Thyroid gland (tissue), 4 donors: ENCODE measurements at regions not wholly inside any gene's neighbourhood (a gene's known extent, or its start where the extent isn't known, plus 50 kb on each side); places are given as distances from the start of the nearest gene placed in this dataset.

Source experiments
- DNase-seq, 2 donors: peaks; one replicate each; pipeline ENCODE4 v3.0.0-alpha.2; 2019
- H3K27ac ChIP-seq, 3 donors: fragments of 200-600 bp; sonication (generic); 1 replicate in 2 of 3; 2 replicates in 1 of 3; pipeline ENCODE4 v1.5.1; 2016 to 2019; ENCODE audit warnings: mild to moderate bottlenecking in 1 of 3, moderate library complexity in 1 of 3
- H3K27me3 ChIP-seq: fragments of 200-600 bp; sonication (generic); one replicate; pipeline ENCODE4 v1.5.1; 2019
- H3K36me3 ChIP-seq, 2 donors: fragments of 200-600 bp; sonication (generic); one replicate each; pipeline ENCODE4 v1.5.1; 2016 to 2019
- H3K4me1 ChIP-seq, 2 donors: fragments of 200-600 bp; sonication (generic); one replicate each; pipeline ENCODE4 v1.5.1; 2017 to 2019
- H3K4me3 ChIP-seq, 3 donors: fragments of 200-600 bp; sonication (generic); replicated peaks in 1 of 3; 1 replicate in 2 of 3; 2 replicates in 1 of 3; pipeline ENCODE4 v1.5.1; 2016; ENCODE audit warnings: mild to moderate bottlenecking in 1 of 3
- H3K9me3 ChIP-seq: fragments of 200-600 bp; sonication (generic); one replicate; pipeline ENCODE4 v1.5.1; 2017
- CTCF ChIP-seq, 6 experiments: fragments of 200-600 bp in 3 of 6; fragments of 450-650 bp in 3 of 6; sonication (generic) in 3 of 6; IDR thresholded peaks; one replicate each; pipeline ENCODE4 v1.5.1; 2016 to 2019; ENCODE audit warnings: antibody characterized with exemption in 6 of 6, mild to moderate bottlenecking in 2 of 6, inconsistent platforms in 1 of 6, moderate library complexity in 1 of 6
- POLR2A ChIP-seq, 2 donors: fragments of 450-650 bp; IDR thresholded peaks; one replicate each; pipeline ENCODE4 v1.6.1; 2017; ENCODE audit warnings: antibody characterized with exemption in 2 of 2, mild to moderate bottlenecking in 2 of 2, moderate library complexity in 1 of 2
- WGBS, 2 donors: methylation state at CpG; one replicate each; pipeline ENCODE4 v1.1.5; 2017; 5-methylcytosine and 5-hydroxymethylcytosine counted together
- intact Hi-C: fragments of 100-400 bp; cut with DNase I; formaldehyde crosslinking; loops from one replicate; pipeline ENCODE4 v1.15.1; 2023

GRCh38 chr9:88828018-88828417 lies 163.2 kb upstream of the S1PR3 start:
- DNase-seq: no peak
- no peaks in the 10 kb centered on the region for H3K27me3 ChIP-seq
- H3K4me3 ChIP-seq: no peak overlapping the region
- intact Hi-C loops: no loop called here
- no peaks in the 10 kb centered on the region for H3K36me3 ChIP-seq
- TF ChIP-seq POLR2A (IDR thresholded peaks at IDR 0.05): no peak
- TF ChIP-seq CTCF (IDR thresholded peaks at IDR 0.05): no peak
- peaks cover 0 to 4% of the 10 kb centered on the region in 2 donors for H3K4me1 ChIP-seq
- H3K27ac ChIP-seq: no peak overlapping the region
- WGBS, 2 donors: 64 to 87% methylated on average over 8 of the region's 8 CpGs
- H3K9me3 ChIP-seq: no peaks in the 10 kb centered on the region

GRCh38 chr9:88828492-88828974 lies 162.7 kb upstream of the S1PR3 start:
- H3K4me3 ChIP-seq: no peak overlapping the region
- H3K9me3 ChIP-seq: no peaks in the 10 kb centered on the region
- intact Hi-C loops: no loop called here
- H3K27ac ChIP-seq: no peak overlapping the region
- H3K36me3 ChIP-seq: no peaks in the 10 kb centered on the region
- no peak for DNase-seq
- H3K27me3 ChIP-seq: no peaks in the 10 kb centered on the region
- TF ChIP-seq POLR2A (IDR thresholded peaks at IDR 0.05) (no peak), CTCF (IDR thresholded peaks at IDR 0.05) (no peak)
- peaks cover 0 to 4% of the 10 kb centered on the region in 2 donors for H3K4me1 ChIP-seq
- 79 to 85% methylated on average over 4 of the region's 4 CpGs for WGBS, 2 donors

GRCh38 chr9:88829276-88829675 lies 162.0 kb upstream of the S1PR3 start:
- Histone ChIP-seq H3K4me1 (peaks cover 0 to 4% of the 10 kb centered on the region in 2 donors), H3K27me3 (no peaks in the 10 kb centered on the region), H3K27ac (no peak overlapping the region), H3K9me3 (no peaks in the 10 kb centered on the region), H3K4me3 (no peak overlapping the region), H3K36me3 (no peaks in the 10 kb centered on the region)
- WGBS, 2 donors: 65 to 70% methylated on average over 6 of the region's 6 CpGs
- intact Hi-C loops: no loop called here
- no peak for DNase-seq
- TF ChIP-seq CTCF (IDR thresholded peaks at IDR 0.05) (no peak), POLR2A (IDR thresholded peaks at IDR 0.05) (no peak)

GRCh38 chr9:88831713-88832407 lies 159.4 kb upstream of the S1PR3 start:
- peaks cover 0 to 4% of the 10 kb centered on the region in 2 donors for H3K4me1 ChIP-seq
- no peak overlapping the region for H3K27ac ChIP-seq
- intact Hi-C loops: no loop called here
- H3K36me3 ChIP-seq: no peaks in the 10 kb centered on the region
- H3K27me3 ChIP-seq: no peaks in the 10 kb centered on the region
- H3K4me3 ChIP-seq: no peak overlapping the region
- no peak for TF ChIP-seq POLR2A (IDR thresholded peaks at IDR 0.05)
- no peak for TF ChIP-seq CTCF (IDR thresholded peaks at IDR 0.05)
- 72 to 82% methylated on average over 6 of the region's 6 CpGs for WGBS, 2 donors
- no peak for DNase-seq
- no peaks in the 10 kb centered on the region for H3K9me3 ChIP-seq

GRCh38 chr9:88833946-88834345 lies 157.3 kb upstream of the S1PR3 start:
- TF ChIP-seq POLR2A (IDR thresholded peaks at IDR 0.05): no peak
- no peak for TF ChIP-seq CTCF (IDR thresholded peaks at IDR 0.05)
- no peak overlapping the region for H3K27ac ChIP-seq
- no peak for DNase-seq
- H3K9me3 ChIP-seq: no peaks in the 10 kb centered on the region
- H3K4me1 ChIP-seq: peaks cover 0 to 4% of the 10 kb centered on the region in 2 donors
- H3K36me3 ChIP-seq: no peaks in the 10 kb centered on the region
- H3K4me3 ChIP-seq: no peak overlapping the region
- 83 to 91% methylated on average over 1 of the region's 1 CpG for WGBS, 2 donors
- intact Hi-C loops: no loop called here
- no peaks in the 10 kb centered on the region for H3K27me3 ChIP-seq
